K562 (cell line): ENCODE measurements at regions not wholly inside any gene's neighbourhood (a gene's known extent, or its start where the extent isn't known, plus 50 kb on each side); places are given as distances from the start of the nearest gene placed in this dataset.

Source experiments
- ATAC-seq: fragments of 200-7000 bp; cut with Tn5 transposase; 3 replicates; pipeline ENCODE4 v1.9.1; 2020; ENCODE audit warnings: moderate library complexity
- BruUV-seq: library from RNA; stranded (reverse); fragments of 400-500 nt; replicated peaks from 2 replicates; lab custom pipeline; 2021; lab: Mats Ljungman, UMichigan
- CTCF ChIA-PET: fragments of 300-600 bp; formaldehyde crosslinking; extraction: SDS; loops from one replicate; lab custom pipeline; 2021; ENCODE audit warnings: low intra/inter-chr PET ratio; lab: Yijun Ruan, JAX
- POLR2A ChIA-PET: fragments of 300-600, 350-650 bp; sonication (Branson Sonifier 250); formaldehyde crosslinking; extraction: SDS; loops from one replicate; lab custom pipeline; 2021; ENCODE audit warnings: antibody characterized with exemption, inconsistent platforms; lab: Yijun Ruan, JAX
- DNase-seq, 4 experiments: peaks; one replicate each; pipeline versions ENCODE4 v3.0.0 to v3.0.0-alpha.2; 2011 to 2018; ENCODE audit warnings: low spot score in 3 of 4, mixed read lengths in 3 of 4; ENCODE audit errors: extremely low read depth in 1 of 4
- FAIRE-seq: peaks from 2 replicates; lab custom pipeline; 2011; peaks lifted over from hg19 to GRCh38; lab: Jason Lieb, UNC
- H2AFZ ChIP-seq: 2 replicates; pipeline ENCODE4 v1.6.0; 2011; ENCODE audit warnings: low read depth, low read length, control low read depth, inconsistent platforms
- H3K27ac ChIP-seq: fragments of 200-600 bp; 3 replicates; pipeline ENCODE4 v1.8.0; 2011; ENCODE audit warnings: low read depth, mild to moderate bottlenecking, control low read depth, inconsistent platforms, low read length, moderate library complexity, mixed read lengths; ENCODE audit errors: extremely low read depth
- H3K27me3 ChIP-seq, 2 experiments: fragments of 300-600 bp in 1 of 2; 2 replicates in 1 of 2; 3 replicates in 1 of 2; pipeline versions ENCODE4 v1.6.0 to v1.8.0; 2011; ENCODE audit warnings: inconsistent platforms in 2 of 2, low read length in 2 of 2, mild to moderate bottlenecking in 1 of 2, mixed read lengths in 1 of 2, moderate library complexity in 1 of 2; ENCODE audit not compliant: control insufficient read depth in 2 of 2, insufficient read depth in 2 of 2
- H3K36me3 ChIP-seq: fragments of 300-600 bp; 3 replicates; pipeline ENCODE4 v1.8.0; 2011; ENCODE audit warnings: mild to moderate bottlenecking, low read length, inconsistent platforms; ENCODE audit not compliant: control insufficient read depth, insufficient read depth
- H3K4me1 ChIP-seq, 2 experiments: fragments of 200-600 bp in 1 of 2; replicated peaks in 1 of 2; 2 replicates in 1 of 2; 3 replicates in 1 of 2; pipeline versions ENCODE4 v1.5.1 to v1.8.0; 2011; ENCODE audit warnings: inconsistent platforms in 2 of 2, low read length in 2 of 2, mild to moderate bottlenecking in 1 of 2, mixed read lengths in 1 of 2, moderate library complexity in 1 of 2; ENCODE audit not compliant: control insufficient read depth in 2 of 2, insufficient read depth in 2 of 2
- H3K4me2 ChIP-seq: 2 replicates; pipeline ENCODE4 v1.6.1; 2011; ENCODE audit warnings: low read length, control low read depth, inconsistent platforms, mixed read lengths; ENCODE audit not compliant: insufficient read depth
- H3K4me3 ChIP-seq: fragments of 200-600 bp; sonication (generic), shearing (Covaris generic); 2 replicates; pipeline ENCODE4 v1.5.1; 2016; ENCODE audit warnings: control low read depth, inconsistent platforms
- H3K79me2 ChIP-seq: fragments of 200-600 bp; 3 replicates; pipeline ENCODE4 v1.8.0; 2011; ENCODE audit warnings: low read length, inconsistent platforms; ENCODE audit not compliant: control insufficient read depth, insufficient read depth
- H3K9ac ChIP-seq, 2 experiments: 2 replicates each; pipeline versions ENCODE4 v1.6.0 to v1.6.1; 2011; ENCODE audit warnings: low read depth in 2 of 2, low read length in 2 of 2, control low read depth in 1 of 2, inconsistent platforms in 1 of 2, mild to moderate bottlenecking in 1 of 2, mixed read lengths in 1 of 2; ENCODE audit not compliant: insufficient read depth in 1 of 2
- H3K9me1 ChIP-seq: one replicate; pipeline ENCODE4 v1.6.0; 2011; ENCODE audit warnings: inconsistent platforms, mild to moderate bottlenecking, low read length, moderate library complexity; ENCODE audit not compliant: control insufficient read depth, insufficient read depth
- H3K9me3 ChIP-seq: replicated peaks from 2 replicates; pipeline ENCODE4 v1.5.1; 2011; ENCODE audit warnings: low read depth, low read length, inconsistent platforms; ENCODE audit not compliant: control insufficient read depth, insufficient read depth
- H4K20me1 ChIP-seq: replicated peaks from 2 replicates; pipeline ENCODE4 v1.6.1; 2011; ENCODE audit warnings: low read length, inconsistent platforms, mixed read lengths; ENCODE audit not compliant: control insufficient read depth, insufficient read depth
- ARID2 ChIP-seq: fragments of 450-650 bp; IDR thresholded peaks from 2 replicates; pipeline ENCODE4 v1.6.1; 2017; ENCODE audit warnings: antibody characterized with exemption, mild to moderate bottlenecking
- GTF2A2 ChIP-seq: IDR thresholded peaks from 2 replicates; pipeline ENCODE4 v1.6.1; 2016; ENCODE audit warnings: mild to moderate bottlenecking, missing genetic modification characterization, missing compliant biosample characterization
- HLTF ChIP-seq: fragments of 450-650 bp; IDR thresholded peaks from 2 replicates; pipeline ENCODE4 v1.6.1; 2016
- ZNF3 ChIP-seq: fragments of 250-450 bp; sonication (Bioruptor Pico); IDR thresholded peaks from 2 replicates; pipeline ENCODE4 v1.5.0; 2021; ENCODE audit warnings: mild to moderate bottlenecking, moderate library complexity
- ZNF436 ChIP-seq: fragments of 250-450, 450-650 bp; sonication (Bioruptor Pico); formaldehyde crosslinking; IDR thresholded peaks from 2 replicates; pipeline ENCODE4 v1.7.0; 2020; ENCODE audit warnings: mild to moderate bottlenecking
- WGBS: fragments of 100-300 bp; shearing (Covaris generic); methylation state at CpG from one replicate; pipeline ENCODE4 v1.1.6; 2016; ENCODE audit warnings: low coverage, mixed read lengths; ENCODE audit not compliant: insufficient coverage; ENCODE audit errors: missing lambda C conversion rate; 5-methylcytosine and 5-hydroxymethylcytosine counted together
- in situ Hi-C: fragments of 300-500 bp; cut with MboI; formaldehyde crosslinking; loops from 4 replicates; pipeline ENCODE4 v1.15.0; 2018; ENCODE audit warnings: inconsistent platforms, mixed read lengths
- intact Hi-C: fragments of 100-400 bp; cut with micrococcal nuclease; formaldehyde crosslinking; loops from 2 replicates; pipeline ENCODE4 v1.14.2; 2022
- TF ChIP-seq, protein P1 (sequence below): sonication (generic); formaldehyde crosslinking; IDR thresholded peaks from 2 replicates; pipeline ENCODE4 v1.8.0; 2022; ENCODE audit warnings: mild to moderate bottlenecking, missing genetic modification reagents
- TF ChIP-seq, protein P2 (sequence below): sonication (generic); formaldehyde crosslinking; IDR thresholded peaks from 2 replicates; pipeline ENCODE4 v1.9.0; 2022; ENCODE audit warnings: mild to moderate bottlenecking, missing genetic modification reagents

DNA sequence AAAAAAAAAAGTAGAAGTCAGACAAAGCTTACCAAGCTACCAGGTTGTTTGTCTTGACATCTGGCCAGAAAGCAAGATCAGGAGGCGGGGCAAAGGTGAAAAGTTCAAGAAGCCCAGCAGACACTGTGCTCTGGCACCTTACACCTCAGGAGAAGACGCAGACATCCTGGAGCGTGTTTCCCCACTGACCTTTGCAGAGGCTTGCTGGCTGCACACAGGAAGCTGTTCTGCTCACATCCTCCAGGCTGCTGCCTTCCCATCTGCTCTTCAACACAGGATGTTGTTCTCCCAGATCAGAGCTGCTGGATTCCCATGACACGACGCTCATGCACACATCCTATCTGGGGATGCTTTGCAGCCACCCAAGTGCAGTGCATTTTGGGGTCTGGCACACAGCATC is 174.4 kb upstream of the KIAA1217 start (continued):
- TF ChIP-seq, protein P1, sequence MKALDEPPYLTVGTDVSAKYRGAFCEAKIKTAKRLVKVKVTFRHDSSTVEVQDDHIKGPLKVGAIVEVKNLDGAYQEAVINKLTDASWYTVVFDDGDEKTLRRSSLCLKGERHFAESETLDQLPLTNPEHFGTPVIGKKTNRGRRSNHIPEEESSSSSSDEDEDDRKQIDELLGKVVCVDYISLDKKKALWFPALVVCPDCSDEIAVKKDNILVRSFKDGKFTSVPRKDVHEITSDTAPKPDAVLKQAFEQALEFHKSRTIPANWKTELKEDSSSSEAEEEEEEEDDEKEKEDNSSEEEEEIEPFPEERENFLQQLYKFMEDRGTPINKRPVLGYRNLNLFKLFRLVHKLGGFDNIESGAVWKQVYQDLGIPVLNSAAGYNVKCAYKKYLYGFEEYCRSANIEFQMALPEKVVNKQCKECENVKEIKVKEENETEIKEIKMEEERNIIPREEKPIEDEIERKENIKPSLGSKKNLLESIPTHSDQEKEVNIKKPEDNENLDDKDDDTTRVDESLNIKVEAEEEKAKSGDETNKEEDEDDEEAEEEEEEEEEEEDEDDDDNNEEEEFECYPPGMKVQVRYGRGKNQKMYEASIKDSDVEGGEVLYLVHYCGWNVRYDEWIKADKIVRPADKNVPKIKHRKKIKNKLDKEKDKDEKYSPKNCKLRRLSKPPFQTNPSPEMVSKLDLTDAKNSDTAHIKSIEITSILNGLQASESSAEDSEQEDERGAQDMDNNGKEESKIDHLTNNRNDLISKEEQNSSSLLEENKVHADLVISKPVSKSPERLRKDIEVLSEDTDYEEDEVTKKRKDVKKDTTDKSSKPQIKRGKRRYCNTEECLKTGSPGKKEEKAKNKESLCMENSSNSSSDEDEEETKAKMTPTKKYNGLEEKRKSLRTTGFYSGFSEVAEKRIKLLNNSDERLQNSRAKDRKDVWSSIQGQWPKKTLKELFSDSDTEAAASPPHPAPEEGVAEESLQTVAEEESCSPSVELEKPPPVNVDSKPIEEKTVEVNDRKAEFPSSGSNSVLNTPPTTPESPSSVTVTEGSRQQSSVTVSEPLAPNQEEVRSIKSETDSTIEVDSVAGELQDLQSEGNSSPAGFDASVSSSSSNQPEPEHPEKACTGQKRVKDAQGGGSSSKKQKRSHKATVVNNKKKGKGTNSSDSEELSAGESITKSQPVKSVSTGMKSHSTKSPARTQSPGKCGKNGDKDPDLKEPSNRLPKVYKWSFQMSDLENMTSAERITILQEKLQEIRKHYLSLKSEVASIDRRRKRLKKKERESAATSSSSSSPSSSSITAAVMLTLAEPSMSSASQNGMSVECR (CRISPR knock-in tag) = no peak
- TF ChIP-seq GTF2A2 (tag) = no peak
- TF ChIP-seq ZNF436 = no peak
- no peak for TF ChIP-seq ARID2
- TF ChIP-seq ZNF3 (CRISPR knock-in tag) = no peak

DNA sequence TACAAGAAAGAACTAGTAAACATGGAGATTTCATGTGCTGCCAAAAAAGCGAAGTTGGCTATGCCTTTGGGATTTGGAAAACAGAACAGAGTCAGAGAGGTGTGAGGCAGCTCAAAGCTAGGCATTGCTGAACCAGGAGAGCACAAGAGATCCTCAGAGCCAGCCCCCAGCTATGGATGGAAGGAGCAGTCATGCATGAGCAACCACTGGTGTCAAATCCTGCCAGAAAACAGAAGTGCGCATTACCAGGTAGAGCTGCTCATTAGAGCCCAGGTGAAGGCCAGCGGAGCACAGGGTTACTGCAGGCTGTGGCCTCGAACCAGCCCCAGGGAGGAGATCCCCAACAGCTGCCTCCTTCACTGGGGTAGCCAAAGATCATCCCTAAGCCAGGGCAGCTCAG is 173.2 kb upstream of the KIAA1217 start:
- Histone ChIP-seq H2AFZ (no peak overlapping the region), H3K9me3 (no peaks in the 10 kb centered on the region), H3K4me2 (no peak overlapping the region), H3K36me3 (no peaks in the 10 kb centered on the region), H4K20me1 (no peaks in the 10 kb centered on the region), H3K4me1 (no peaks in the 10 kb centered on the region), H3K27me3 (no peaks in the 10 kb centered on the region), H3K9ac (no peak overlapping the region), H3K9me1 (no peaks in the 10 kb centered on the region), H3K79me2 (no peaks in the 10 kb centered on the region), H3K4me3 (no peak overlapping the region), H3K27ac (no peak overlapping the region)
- in situ Hi-C loops (no loop called here), intact Hi-C loops (no loop called here)
- TF ChIP-seq, protein P2, sequence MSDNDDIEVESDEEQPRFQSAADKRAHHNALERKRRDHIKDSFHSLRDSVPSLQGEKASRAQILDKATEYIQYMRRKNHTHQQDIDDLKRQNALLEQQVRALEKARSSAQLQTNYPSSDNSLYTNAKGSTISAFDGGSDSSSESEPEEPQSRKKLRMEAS = no peak
- TF ChIP-seq HLTF = no peak
- BruUV-seq = no TSS peak
- FAIRE-seq (no peak), DNase-seq (no peak), ATAC-seq (no peak)
- POLR2A ChIA-PET = no interaction called here
- CTCF ChIA-PET = no interaction called here
- WGBS = 2% methylated on average over 4 of the region's 4 CpGs
